SK-N-SH (cell line): ENCODE measurements at regions not wholly inside any gene's neighbourhood (a gene's known extent, or its start where the extent isn't known, plus 50 kb on each side); places are given as distances from the start of the nearest gene placed in this dataset.

Experiments
- CTCF ChIA-PET: fragments of 300-600, 350-600 bp; formaldehyde crosslinking; extraction: SDS; loops from one replicate; lab custom pipeline; 2021; lab: Yijun Ruan, JAX
- POLR2A ChIA-PET: fragments of 350-600 bp; sonication (Branson Sonifier 250); formaldehyde crosslinking; extraction: SDS; loops from one replicate; lab custom pipeline; 2020; ENCODE audit warnings: antibody characterized with exemption, inconsistent platforms; lab: Yijun Ruan, JAX
- DNase-seq: peaks from one replicate; pipeline ENCODE4 v3.0.0; 2012
- H2AFZ ChIP-seq: fragments of 200-600 bp; sonication (generic); 2 replicates; pipeline ENCODE4 v1.8.1; 2016; ENCODE audit warnings: antibody characterized with exemption, mild to moderate bottlenecking, low read depth
- H3F3A ChIP-seq: fragments of 200-600 bp; sonication (generic); replicated peaks from 2 replicates; pipeline ENCODE3; 2016; ENCODE audit warnings: antibody characterized with exemption, mild to moderate bottlenecking; ENCODE audit not compliant: insufficient read depth
- H3K27ac ChIP-seq, 2 experiments: fragments of 200-500 bp in 1 of 2; fragments of 200-600 bp in 1 of 2; sonication (Bioruptor generic) in 1 of 2; sonication (generic), shearing (Covaris generic) in 1 of 2; 2 replicates each; pipeline versions ENCODE4 v1.5.1 to v1.6.1; 2014 to 2016; ENCODE audit warnings: low read depth in 2 of 2, inconsistent platforms in 1 of 2, low read length in 1 of 2, mild to moderate bottlenecking in 1 of 2, mixed read lengths in 1 of 2
- H3K27me3 ChIP-seq: fragments of 200-600 bp; sonication (generic), shearing (Covaris generic); 2 replicates; pipeline ENCODE4 v1.6.1; 2016; ENCODE audit warnings: mixed run types; ENCODE audit not compliant: insufficient read depth
- H3K36me3 ChIP-seq, 2 experiments: fragments of 200-500 bp in 1 of 2; fragments of 200-600 bp in 1 of 2; sonication (Bioruptor generic) in 1 of 2; sonication (generic) in 1 of 2; replicated peaks in 1 of 2; 2 replicates each; pipeline versions ENCODE3 to v1.5.1; 2014 to 2016; ENCODE audit warnings: low read length in 1 of 2, mild to moderate bottlenecking in 1 of 2; ENCODE audit not compliant: insufficient read depth in 2 of 2, control insufficient read depth in 1 of 2
- H3K4me1 ChIP-seq, 2 experiments: fragments of 200-500 bp in 1 of 2; fragments of 200-600 bp in 1 of 2; sonication (Bioruptor generic) in 1 of 2; sonication (generic), shearing (Covaris generic) in 1 of 2; 2 replicates each; pipeline versions ENCODE4 v1.5.1 to v1.6.1; 2014 to 2016; ENCODE audit warnings: low read depth in 1 of 2, low read length in 1 of 2, mixed run types in 1 of 2; ENCODE audit not compliant: insufficient read depth in 2 of 2, control insufficient read depth in 1 of 2
- H3K4me2 ChIP-seq: fragments of 200-600 bp; sonication (generic), shearing (Covaris generic); 2 replicates; pipeline ENCODE4 v1.6.1; 2017; ENCODE audit warnings: mixed run types
- H3K4me3 ChIP-seq, 2 experiments: fragments of 200-500 bp in 1 of 2; fragments of 200-600 bp in 1 of 2; sonication (Bioruptor generic) in 1 of 2; sonication (generic), shearing (Covaris generic) in 1 of 2; 2 replicates each; pipeline versions ENCODE4 v1.5.1 to v1.8.1; 2014 to 2016; ENCODE audit warnings: low read depth in 2 of 2, inconsistent platforms in 1 of 2, low read length in 1 of 2, mild to moderate bottlenecking in 1 of 2, mixed read lengths in 1 of 2, moderate library complexity in 1 of 2
- H3K79me2 ChIP-seq: fragments of 200-600 bp; sonication (generic); 2 replicates; pipeline ENCODE4 v1.8.1; 2017; ENCODE audit warnings: mild to moderate bottlenecking; ENCODE audit not compliant: insufficient read depth
- H3K9ac ChIP-seq: fragments of 200-600 bp; sonication (generic); 2 replicates; pipeline ENCODE4 v1.6.1; 2017; ENCODE audit warnings: mixed run types
- H3K9me2 ChIP-seq: fragments of 200-600 bp; sonication (generic); 2 replicates; pipeline ENCODE4 v1.6.1; 2017; ENCODE audit warnings: mixed run types
- H3K9me3 ChIP-seq: fragments of 200-600 bp; sonication (generic); 2 replicates; pipeline ENCODE4 v1.6.1; 2017; ENCODE audit warnings: mixed run types, mild to moderate bottlenecking, moderate library complexity
- H4K20me1 ChIP-seq: fragments of 200-600 bp; sonication (generic); 2 replicates; pipeline ENCODE4 v1.6.1; 2017; ENCODE audit warnings: mild to moderate bottlenecking, mixed run types; ENCODE audit not compliant: insufficient read depth
- CHD2 ChIP-seq: fragments of 150-350 bp; IDR thresholded peaks from 2 replicates; pipeline ENCODE4 v1.6.1; 2018; ENCODE audit warnings: low read length; ENCODE audit not compliant: partially characterized antibody
- ELF1 ChIP-seq: IDR thresholded peaks from 2 replicates; pipeline ENCODE4 v1.4.0; 2012
- EZH2phosphoT487 ChIP-seq: fragments of 200-600 bp; sonication (generic); IDR thresholded peaks from 2 replicates; pipeline ENCODE4 v1.6.1; 2017; ENCODE audit warnings: low read depth, mixed run types, mild to moderate bottlenecking, antibody characterized with exemption, moderate library complexity, borderline replicate concordance
- GATA2 ChIP-seq: sonication (generic); formaldehyde crosslinking; IDR thresholded peaks from 2 replicates; pipeline ENCODE4 v1.5.0; 2020; ENCODE audit warnings: mild to moderate bottlenecking, missing genetic modification reagents
- IRF3 ChIP-seq: fragments of 150-350 bp; IDR thresholded peaks from 2 replicates; pipeline ENCODE4 v1.6.1; 2016; ENCODE audit warnings: mild to moderate bottlenecking, low read depth, low read length
- MEF2A ChIP-seq: IDR thresholded peaks from 2 replicates; pipeline ENCODE4 v1.4.0; 2012; ENCODE audit warnings: low read depth, borderline replicate concordance
- MXI1 ChIP-seq: IDR thresholded peaks from 2 replicates; pipeline ENCODE4 v1.6.1; 2012; ENCODE audit warnings: mild to moderate bottlenecking, low read depth, low read length, improper control_type of control experiment
- NFIC ChIP-seq: IDR thresholded peaks from 2 replicates; pipeline ENCODE4 v1.4.0; 2012; ENCODE audit warnings: borderline replicate concordance
- RFX5 ChIP-seq: IDR thresholded peaks from 2 replicates; pipeline ENCODE4 v1.6.1; 2012; ENCODE audit warnings: mild to moderate bottlenecking, improper control_type of control experiment, low read length
- RXRA ChIP-seq: IDR thresholded peaks from 2 replicates; pipeline ENCODE4 v1.4.0; 2012; ENCODE audit warnings: low read depth, mild to moderate bottlenecking, borderline replicate concordance
- TCF12 ChIP-seq: IDR thresholded peaks from 2 replicates; pipeline ENCODE4 v1.4.0; 2012
- ZBTB33 ChIP-seq: IDR thresholded peaks from 2 replicates; pipeline ENCODE4 v1.4.0; 2012; ENCODE audit warnings: low read depth, borderline replicate concordance
- WGBS: methylation state at CpG from one replicate; pipeline ENCODE4 v1.1.6; 2017; ENCODE audit warnings: low lambda C conversion rate; 5-methylcytosine and 5-hydroxymethylcytosine counted together
- TF ChIP-seq, protein P1 (sequence below): IDR thresholded peaks from 2 replicates; pipeline ENCODE4 v1.4.0; 2012; ENCODE audit warnings: low read depth, borderline replicate concordance
- TF ChIP-seq, protein P2 (sequence below): fragments of 200-600 bp; sonication (generic); IDR thresholded peaks from 2 replicates; pipeline ENCODE4 v1.6.1; 2017; ENCODE audit warnings: antibody characterized with exemption, mild to moderate bottlenecking, moderate library complexity

- no peak for TF ChIP-seq IRF3
- no peak for TF ChIP-seq ZBTB33
- no peak for TF ChIP-seq RFX5
These were observed 66.1 kb upstream of the NOX3 start (continued) for GRCh38 chr6:155521719-155522118.

DNA sequence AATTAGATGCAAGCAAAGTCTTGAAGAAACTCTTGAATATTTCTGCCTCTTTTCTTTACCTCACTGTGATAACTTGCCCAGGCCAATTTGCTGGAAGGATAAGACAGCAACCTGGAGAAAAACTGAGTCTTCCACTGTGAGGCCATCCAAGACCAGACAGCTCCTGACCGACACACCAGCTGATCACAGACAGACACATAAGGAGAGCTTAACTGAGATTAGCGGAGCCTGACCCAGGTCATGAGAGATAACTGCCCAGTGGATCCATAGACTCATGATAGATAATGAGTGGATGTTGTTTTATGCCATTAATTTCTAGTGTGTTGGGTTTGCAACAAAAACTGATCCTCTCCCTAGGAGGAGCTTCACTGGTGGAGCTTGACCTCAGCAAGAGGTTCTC is 64.4 kb upstream of the NOX3 start:
- H3K4me1 ChIP-seq, result peaks cover 0 to 5% of the 10 kb centered on the region in 2 experiments; a peak in 1 of 4 replicates
- H3K79me2 ChIP-seq, result no peaks in the 10 kb centered on the region
- H3K9me3 ChIP-seq, result no peaks in the 10 kb centered on the region
- no peak overlapping the region for H2AFZ ChIP-seq
- H3K36me3 ChIP-seq, result no peaks in the 10 kb centered on the region
- H3K9ac ChIP-seq, result no peak overlapping the region
- WGBS, result 88% methylated on average over 1 of the region's 2 CpGs
- no peaks in the 10 kb centered on the region for H3K27me3 ChIP-seq
- POLR2A ChIA-PET, result no interaction called here
- TF ChIP-seq CHD2 (no peak), ZBTB33 (no peak), ELF1 (no peak), RXRA (no peak), MEF2A (no peak), TCF12 (no peak), MXI1 (no peak), RFX5 (no peak), IRF3 (no peak), GATA2 (CRISPR knock-in tag) (no peak), EZH2phosphoT487 (no peak), NFIC (no peak)
- TF ChIP-seq, protein P1, sequence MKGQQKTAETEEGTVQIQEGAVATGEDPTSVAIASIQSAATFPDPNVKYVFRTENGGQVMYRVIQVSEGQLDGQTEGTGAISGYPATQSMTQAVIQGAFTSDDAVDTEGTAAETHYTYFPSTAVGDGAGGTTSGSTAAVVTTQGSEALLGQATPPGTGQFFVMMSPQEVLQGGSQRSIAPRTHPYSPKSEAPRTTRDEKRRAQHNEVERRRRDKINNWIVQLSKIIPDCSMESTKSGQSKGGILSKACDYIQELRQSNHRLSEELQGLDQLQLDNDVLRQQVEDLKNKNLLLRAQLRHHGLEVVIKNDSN, result no peak
- TF ChIP-seq, protein P2, sequence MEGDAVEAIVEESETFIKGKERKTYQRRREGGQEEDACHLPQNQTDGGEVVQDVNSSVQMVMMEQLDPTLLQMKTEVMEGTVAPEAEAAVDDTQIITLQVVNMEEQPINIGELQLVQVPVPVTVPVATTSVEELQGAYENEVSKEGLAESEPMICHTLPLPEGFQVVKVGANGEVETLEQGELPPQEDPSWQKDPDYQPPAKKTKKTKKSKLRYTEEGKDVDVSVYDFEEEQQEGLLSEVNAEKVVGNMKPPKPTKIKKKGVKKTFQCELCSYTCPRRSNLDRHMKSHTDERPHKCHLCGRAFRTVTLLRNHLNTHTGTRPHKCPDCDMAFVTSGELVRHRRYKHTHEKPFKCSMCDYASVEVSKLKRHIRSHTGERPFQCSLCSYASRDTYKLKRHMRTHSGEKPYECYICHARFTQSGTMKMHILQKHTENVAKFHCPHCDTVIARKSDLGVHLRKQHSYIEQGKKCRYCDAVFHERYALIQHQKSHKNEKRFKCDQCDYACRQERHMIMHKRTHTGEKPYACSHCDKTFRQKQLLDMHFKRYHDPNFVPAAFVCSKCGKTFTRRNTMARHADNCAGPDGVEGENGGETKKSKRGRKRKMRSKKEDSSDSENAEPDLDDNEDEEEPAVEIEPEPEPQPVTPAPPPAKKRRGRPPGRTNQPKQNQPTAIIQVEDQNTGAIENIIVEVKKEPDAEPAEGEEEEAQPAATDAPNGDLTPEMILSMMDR, result no peak
- TF ChIP-seq, all 33 proteins: peak for 0
- CTCF ChIA-PET, result interaction anchor here (0.6 to 1.2 kb wide), 5 partner anchors 9 to 1010 kb away, joined by 3 read pairs; no protein-coding TSS in a partner anchor
- Histone ChIP-seq H3K27ac (no peak overlapping the region), H3K4me2 (no peak overlapping the region), H3F3A (peaks cover 13% of the 10 kb centered on the region), H3K9me2 (no peaks in the 10 kb centered on the region), H4K20me1 (no peaks in the 10 kb centered on the region), H3K4me3 (no peak overlapping the region)
- no peak for DNase-seq
